ENCODE measurements at regions not wholly inside any gene's neighbourhood (a gene's known extent, or its start where the extent isn't known, plus 50 kb on each side); places are given as distances from the start of the nearest gene placed in this dataset.
A peak's percentile ranks its signal among the peaks of the same experiment; 100 is the strongest.

- H3K9me2 ChIP-seq (ENCODE audit: insufficient read depth), result no peaks in the 10 kb centered on the region
- H3K79me2 ChIP-seq (ENCODE audit: insufficient read depth), result no peaks in the 10 kb centered on the region
- H3K27me3 ChIP-seq (replicated peaks; ENCODE audit: insufficient read depth), result no peaks in the 10 kb centered on the region
- no peak overlapping the region for H3K4me3 ChIP-seq
- H3F3A ChIP-seq (ENCODE audit: insufficient read depth), result peaks cover 24% of the 10 kb centered on the region
- H3K9me3 ChIP-seq (ENCODE audit: low read depth), result no peaks in the 10 kb centered on the region
- no peak overlapping the region for H3K27ac ChIP-seq
- peaks cover 25% of the 10 kb centered on the region for H3K4me1 ChIP-seq (ENCODE audit: insufficient read depth)
- no peak for TF ChIP-seq EZH2 (IDR thresholded peaks at IDR 0.05; ENCODE audit: insufficient read depth, poor library complexity, severe bottlenecking)
- TF ChIP-seq EZH2phosphoT487 (IDR thresholded peaks at IDR 0.05; ENCODE audit: insufficient read depth, low read depth), result no peak
- no peak for DNase-seq
- H4K20me1 ChIP-seq (ENCODE audit: insufficient read depth), result no peaks in the 10 kb centered on the region
- H3K36me3 ChIP-seq (ENCODE audit: low read depth), result no peaks in the 10 kb centered on the region
- no peak overlapping the region for H2AFZ ChIP-seq
- no peak overlapping the region for H3K4me2 ChIP-seq (ENCODE audit: unreplicated experiment)
- H3K9ac ChIP-seq, result no peak overlapping the region
- in situ Hi-C loops (cut with MboI), result no loop called here
- 68 to 86% methylated on average over 1 of the region's 1 CpG for WGBS, 2 experiments (ENCODE audit: low coverage in 1 of 2, low lambda C conversion rate in 2 of 2, missing lambda C conversion rate in 2 of 2)
These were observed 265.1 kb downstream of the PSAT1 start for GRCh38 chr9:78562021-78562420.

- Histone ChIP-seq H3K27ac (no peak overlapping the region), H3F3A (ENCODE audit: insufficient read depth) (peaks cover 34% of the 10 kb centered on the region), H3K36me3 (ENCODE audit: low read depth) (no peaks in the 10 kb centered on the region), H4K20me1 (ENCODE audit: insufficient read depth) (no peaks in the 10 kb centered on the region), H3K79me2 (ENCODE audit: insufficient read depth) (no peaks in the 10 kb centered on the region), H3K4me2 (ENCODE audit: unreplicated experiment) (no peak overlapping the region), H3K4me3 (no peak overlapping the region), H2AFZ (no peak overlapping the region), H3K27me3 (replicated peaks; ENCODE audit: insufficient read depth) (no peaks in the 10 kb centered on the region), H3K9ac (no peak overlapping the region), H3K9me2 (ENCODE audit: insufficient read depth) (no peaks in the 10 kb centered on the region), H3K4me1 (ENCODE audit: insufficient read depth) (peaks cover 36% of the 10 kb centered on the region), H3K9me3 (ENCODE audit: low read depth) (no peaks in the 10 kb centered on the region)
- in situ Hi-C loops (cut with MboI), result no loop called here
- WGBS, 2 experiments (ENCODE audit: low coverage in 1 of 2, low lambda C conversion rate in 2 of 2, missing lambda C conversion rate in 2 of 2), result 56 to 65% methylated on average over 5 of the region's 5 CpGs
- TF ChIP-seq EZH2phosphoT487 (IDR thresholded peaks at IDR 0.05; ENCODE audit: insufficient read depth, low read depth) (no peak), EZH2 (IDR thresholded peaks at IDR 0.05; ENCODE audit: insufficient read depth, poor library complexity, severe bottlenecking) (no peak)
- no peak for DNase-seq
These were observed 266.3 kb downstream of the PSAT1 start for GRCh38 chr9:78563269-78563668.

GRCh38 chr9:78565481-78565880, 268.6 kb downstream of the PSAT1 start:
- Histone ChIP-seq H3K79me2 (ENCODE audit: insufficient read depth) (no peaks in the 10 kb centered on the region), H3K9ac (no peak overlapping the region), H4K20me1 (ENCODE audit: insufficient read depth) (no peaks in the 10 kb centered on the region), H3K4me1 (ENCODE audit: insufficient read depth) (peaks cover 28% of the 10 kb centered on the region), H2AFZ (no peak overlapping the region), H3F3A (ENCODE audit: insufficient read depth) (peaks cover 20% of the 10 kb centered on the region), H3K4me2 (ENCODE audit: unreplicated experiment) (no peak overlapping the region), H3K27ac (no peak overlapping the region), H3K4me3 (no peak overlapping the region), H3K36me3 (ENCODE audit: low read depth) (no peaks in the 10 kb centered on the region), H3K9me3 (ENCODE audit: low read depth) (no peaks in the 10 kb centered on the region), H3K9me2 (ENCODE audit: insufficient read depth) (no peaks in the 10 kb centered on the region), H3K27me3 (replicated peaks; ENCODE audit: insufficient read depth) (no peaks in the 10 kb centered on the region)
- in situ Hi-C loops (cut with MboI), result no loop called here
- DNase-seq, result no peak
- WGBS, 2 experiments (ENCODE audit: low coverage in 1 of 2, low lambda C conversion rate in 2 of 2, missing lambda C conversion rate in 2 of 2), result 28% methylated on average over 5 of the region's 5 CpGs
- TF ChIP-seq EZH2phosphoT487 (IDR thresholded peaks at IDR 0.05; ENCODE audit: insufficient read depth, low read depth) (no peak), EZH2 (IDR thresholded peaks at IDR 0.05; ENCODE audit: insufficient read depth, poor library complexity, severe bottlenecking) (no peak)

- Histone ChIP-seq H3K9ac (no peak overlapping the region), H3K27me3 (replicated peaks; ENCODE audit: insufficient read depth) (no peaks in the 10 kb centered on the region), H3K79me2 (ENCODE audit: insufficient read depth) (no peaks in the 10 kb centered on the region), H3K36me3 (ENCODE audit: low read depth) (no peaks in the 10 kb centered on the region), H3K4me1 (ENCODE audit: insufficient read depth) (peaks cover 28% of the 10 kb centered on the region), H3K27ac (peak overlapping the region; percentile 31; the same call in 1 of the 2 replicates), H3F3A (ENCODE audit: insufficient read depth) (peaks cover 20% of the 10 kb centered on the region), H3K4me3 (no peak overlapping the region), H3K9me2 (ENCODE audit: insufficient read depth) (no peaks in the 10 kb centered on the region), H3K9me3 (ENCODE audit: low read depth) (no peaks in the 10 kb centered on the region), H4K20me1 (ENCODE audit: insufficient read depth) (no peaks in the 10 kb centered on the region), H3K4me2 (ENCODE audit: unreplicated experiment) (no peak overlapping the region), H2AFZ (peak overlapping the region; percentile 62)
- TF ChIP-seq EZH2 (IDR thresholded peaks at IDR 0.05; ENCODE audit: insufficient read depth, poor library complexity, severe bottlenecking), result no peak
- TF ChIP-seq EZH2phosphoT487 (IDR thresholded peaks at IDR 0.05; ENCODE audit: insufficient read depth, low read depth), result no peak
- 30 to 35% methylated on average over 2 of the region's 2 CpGs for WGBS, 2 experiments (ENCODE audit: low coverage in 1 of 2, low lambda C conversion rate in 2 of 2, missing lambda C conversion rate in 2 of 2)
- in situ Hi-C loops (cut with MboI), result no loop called here
- DNase-seq, result peak; percentile 28
These were observed 269.6 kb downstream of the PSAT1 start for GRCh38 chr9:78566521-78566920.

Measured in GM23248 (cell line).